ENCODE measurements at regions not wholly inside any gene's neighbourhood (a gene's known extent, or its start where the extent isn't known, plus 50 kb on each side); places are given as distances from the start of the nearest gene placed in this dataset.

DNA sequence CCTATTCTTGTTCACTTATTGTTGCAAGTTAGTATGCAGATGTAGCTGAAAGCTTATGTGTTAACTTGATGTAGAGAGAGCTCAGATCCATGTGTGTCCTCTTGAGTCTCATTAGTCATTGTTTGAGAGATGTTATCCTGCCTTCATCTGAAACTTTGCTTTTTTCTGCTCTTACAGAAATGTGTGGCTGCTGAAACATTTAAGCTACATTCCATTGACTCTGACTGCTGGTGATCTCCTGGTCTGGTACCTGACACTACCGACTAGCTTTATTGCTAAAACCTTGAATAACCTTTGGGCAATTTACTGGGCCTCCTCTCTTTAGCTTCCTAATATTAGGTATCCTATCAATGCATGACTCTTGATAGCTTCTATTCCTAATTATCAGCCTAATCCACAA lies 705.6 kb upstream of the FOXG1 start:
- H3K4me1 Mint-ChIP-seq (ENCODE audit: low read depth) = no peaks in the 10 kb centered on the region
- H3K36me3 Mint-ChIP-seq (ENCODE audit: low read depth) = no peaks in the 10 kb centered on the region
- no peak overlapping the region for H3K4me3 Mint-ChIP-seq
- H3K9me3 Mint-ChIP-seq = peaks cover 32% of the 10 kb centered on the region
- no peak overlapping the region for H3K27ac Mint-ChIP-seq
- no peaks in the 10 kb centered on the region for H3K27me3 Mint-ChIP-seq (ENCODE audit: low read depth)

DNA sequence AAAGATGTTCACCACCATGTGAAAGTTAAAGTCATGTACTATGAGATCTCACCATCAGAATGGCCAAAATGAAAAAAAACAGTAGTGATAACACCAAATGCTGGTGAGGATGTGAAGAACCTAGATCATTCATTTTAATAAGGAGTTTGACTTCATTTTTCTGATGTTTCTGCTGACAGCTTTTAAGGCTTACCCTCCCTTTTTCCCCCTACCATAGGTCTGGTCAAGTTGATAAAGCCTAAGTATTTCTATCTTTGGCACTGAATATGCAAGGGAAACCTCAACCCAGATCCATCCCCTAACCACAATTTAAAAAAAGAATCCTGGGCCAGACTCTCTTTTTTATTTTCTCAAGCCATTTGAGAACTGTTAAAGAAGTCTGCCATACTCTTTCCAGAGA lies 689.6 kb upstream of the FOXG1 start:
- no peaks in the 10 kb centered on the region for H3K27me3 Mint-ChIP-seq (ENCODE audit: low read depth)
- no peaks in the 10 kb centered on the region for H3K4me1 Mint-ChIP-seq (ENCODE audit: low read depth)
- peaks cover 3% of the 10 kb centered on the region for H3K36me3 Mint-ChIP-seq (ENCODE audit: low read depth)
- H3K27ac Mint-ChIP-seq = no peak overlapping the region
- H3K9me3 Mint-ChIP-seq = peaks cover 44% of the 10 kb centered on the region
- no peak overlapping the region for H3K4me3 Mint-ChIP-seq

DNA sequence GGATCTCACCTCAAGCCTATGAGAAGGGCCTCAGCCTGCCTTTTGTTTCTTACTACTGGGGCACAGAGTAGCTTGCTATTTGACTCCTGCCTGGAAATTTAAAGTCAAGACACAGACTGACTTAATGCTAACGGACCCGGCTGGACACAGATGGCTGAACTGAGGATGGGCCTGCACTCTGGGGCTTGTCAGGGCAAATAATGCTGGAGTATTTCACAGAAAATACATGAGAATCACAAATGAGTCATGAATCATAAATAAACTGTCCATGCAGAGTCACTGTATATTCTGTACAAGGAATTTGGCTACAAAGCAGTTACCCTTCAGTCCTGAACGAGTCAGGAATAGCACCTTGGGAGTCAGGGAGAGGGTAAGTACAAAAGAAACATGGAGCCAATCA lies 683.2 kb upstream of the FOXG1 start:
- Mint-ChIP-seq H3K27ac (no peak overlapping the region), H3K4me1 (ENCODE audit: low read depth) (no peaks in the 10 kb centered on the region), H3K9me3 (peaks cover 39% of the 10 kb centered on the region), H3K36me3 (ENCODE audit: low read depth) (no peaks in the 10 kb centered on the region), H3K27me3 (ENCODE audit: low read depth) (no peaks in the 10 kb centered on the region), H3K4me3 (no peak overlapping the region)

DNA sequence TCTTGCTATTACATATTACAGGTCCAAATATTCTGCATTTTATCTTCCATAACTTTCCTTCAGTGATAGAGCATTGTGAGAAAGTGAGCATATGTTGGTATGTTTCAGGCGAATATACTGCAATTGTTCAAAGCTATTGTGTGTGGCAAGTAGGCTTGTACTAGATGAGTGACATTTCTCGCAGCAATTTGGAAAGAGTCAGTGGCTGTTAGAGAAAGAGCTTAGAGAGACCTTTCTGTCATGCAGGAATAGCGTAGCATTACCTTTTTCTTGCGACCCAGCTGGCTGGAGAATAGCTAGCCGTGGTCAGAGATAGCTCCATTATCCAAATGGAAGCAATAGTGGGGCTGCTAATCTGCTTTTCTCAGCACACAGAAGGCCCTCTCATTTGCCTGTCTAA lies 678.5 kb upstream of the FOXG1 start:
- no peaks in the 10 kb centered on the region for H3K36me3 Mint-ChIP-seq (ENCODE audit: low read depth)
- no peaks in the 10 kb centered on the region for H3K27me3 Mint-ChIP-seq (ENCODE audit: low read depth)
- no peak overlapping the region for H3K27ac Mint-ChIP-seq
- H3K4me1 Mint-ChIP-seq (ENCODE audit: low read depth) = no peaks in the 10 kb centered on the region
- H3K4me3 Mint-ChIP-seq = no peak overlapping the region
- peaks cover 47% of the 10 kb centered on the region for H3K9me3 Mint-ChIP-seq

DNA sequence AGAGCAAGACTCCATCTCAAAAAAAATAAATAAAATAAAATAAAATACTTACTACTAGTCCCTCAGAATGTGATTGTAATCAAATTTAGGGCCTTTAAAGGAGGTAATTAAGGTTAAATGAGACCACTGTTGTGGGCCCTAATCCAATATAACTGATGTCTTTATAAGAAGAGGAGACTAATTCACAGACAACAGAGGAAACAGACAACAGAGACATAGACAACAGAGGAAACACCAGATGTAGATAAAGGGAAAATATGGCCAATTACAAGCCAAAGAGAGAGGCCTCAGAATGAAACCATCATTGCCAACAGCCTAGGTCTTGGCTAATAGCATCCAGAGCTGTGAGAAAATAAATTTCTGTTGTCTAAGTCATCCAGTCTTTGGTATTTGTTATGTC lies 669.0 kb upstream of the FOXG1 start:
- Mint-ChIP-seq H3K4me1 (ENCODE audit: low read depth) (no peaks in the 10 kb centered on the region), H3K27ac (no peak overlapping the region), H3K9me3 (peaks cover 24% of the 10 kb centered on the region), H3K36me3 (ENCODE audit: low read depth) (no peaks in the 10 kb centered on the region), H3K4me3 (no peak overlapping the region), H3K27me3 (ENCODE audit: low read depth) (no peaks in the 10 kb centered on the region)

DNA sequence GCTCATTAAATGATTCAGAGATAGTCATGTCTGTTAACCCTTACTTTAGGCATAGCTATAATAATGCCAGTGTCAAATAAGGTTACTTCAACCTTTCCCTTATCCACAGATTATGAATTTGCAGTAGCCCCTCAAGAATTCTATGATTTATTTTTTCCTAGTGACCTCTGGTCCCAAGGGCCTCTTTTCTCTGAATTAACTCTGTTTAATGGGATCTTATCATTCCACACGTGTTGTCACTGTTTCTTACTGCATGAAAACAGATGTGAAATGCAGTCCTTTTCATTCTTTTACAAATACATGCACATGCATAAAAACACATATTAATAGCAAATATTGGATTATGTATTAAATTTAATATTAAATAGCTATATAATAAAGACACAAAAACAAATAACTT lies 667.7 kb upstream of the FOXG1 start:
- peaks cover 28% of the 10 kb centered on the region for H3K9me3 Mint-ChIP-seq
- H3K4me1 Mint-ChIP-seq (ENCODE audit: low read depth) = no peaks in the 10 kb centered on the region
- H3K27me3 Mint-ChIP-seq (ENCODE audit: low read depth) = no peaks in the 10 kb centered on the region
- no peaks in the 10 kb centered on the region for H3K36me3 Mint-ChIP-seq (ENCODE audit: low read depth)
- no peak overlapping the region for H3K4me3 Mint-ChIP-seq
- H3K27ac Mint-ChIP-seq = no peak overlapping the region

DNA sequence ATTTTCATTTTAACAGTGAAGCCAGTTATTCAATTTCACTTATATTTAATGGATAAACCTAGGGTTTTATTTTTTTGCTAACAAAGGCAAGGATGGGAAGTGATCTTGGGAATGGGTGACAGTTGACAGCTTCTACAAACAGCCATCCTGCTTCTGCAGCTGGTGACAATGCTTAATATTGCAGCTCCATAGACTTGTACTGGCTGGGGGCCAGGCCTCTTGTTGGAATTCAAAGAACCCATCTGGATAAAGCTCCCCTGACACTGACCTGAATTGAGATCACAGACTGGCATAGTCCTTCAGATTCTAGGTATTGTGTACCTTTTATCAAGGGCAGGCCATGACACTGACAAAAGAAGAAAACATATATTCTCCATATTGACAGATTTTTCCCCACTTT lies 664.6 kb upstream of the FOXG1 start:
- Mint-ChIP-seq H3K9me3 (peaks cover 27% of the 10 kb centered on the region), H3K4me1 (ENCODE audit: low read depth) (no peaks in the 10 kb centered on the region), H3K27me3 (ENCODE audit: low read depth) (no peaks in the 10 kb centered on the region), H3K36me3 (ENCODE audit: low read depth) (no peaks in the 10 kb centered on the region), H3K4me3 (no peak overlapping the region), H3K27ac (no peak overlapping the region)

DNA sequence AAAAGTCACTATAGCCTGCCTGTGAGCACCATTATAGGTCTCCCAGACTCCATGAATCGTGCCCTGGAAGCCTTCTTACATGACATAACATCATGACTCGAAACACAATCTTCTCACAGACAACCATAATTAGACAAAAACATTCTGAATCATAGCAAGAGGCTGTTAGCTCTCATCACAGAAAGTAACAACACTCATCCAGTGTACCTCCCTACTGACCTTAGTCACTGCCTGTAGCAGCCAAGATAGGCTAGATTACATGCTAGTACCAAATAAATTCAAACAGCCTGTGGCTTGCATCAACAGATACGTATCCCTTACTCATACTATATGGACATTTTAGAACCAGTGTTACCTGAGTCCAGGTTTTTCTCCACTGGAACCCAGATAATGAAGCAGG lies 663.8 kb upstream of the FOXG1 start:
- Mint-ChIP-seq H3K27ac (no peak overlapping the region), H3K9me3 (peaks cover 25% of the 10 kb centered on the region), H3K4me3 (no peak overlapping the region), H3K36me3 (ENCODE audit: low read depth) (no peaks in the 10 kb centered on the region), H3K27me3 (ENCODE audit: low read depth) (no peaks in the 10 kb centered on the region), H3K4me1 (ENCODE audit: low read depth) (no peaks in the 10 kb centered on the region)

DNA sequence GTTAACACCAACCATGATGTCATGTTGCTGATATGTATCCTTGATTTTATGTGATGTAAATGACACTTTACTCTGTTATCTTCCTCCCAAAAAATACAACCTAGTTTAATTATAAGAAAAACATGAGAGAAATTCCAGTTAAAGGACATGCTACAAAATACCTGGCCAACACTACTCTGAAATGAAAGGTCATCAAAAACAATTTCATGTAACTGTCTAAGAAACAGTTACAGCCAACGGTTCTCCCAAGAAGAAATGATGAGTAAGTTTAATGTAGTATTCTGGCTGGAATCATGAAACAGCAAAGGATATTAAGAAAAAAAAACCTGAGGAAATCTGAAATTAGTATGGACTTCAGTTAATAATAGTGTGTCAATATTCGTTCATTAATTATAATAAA lies 653.3 kb upstream of the FOXG1 start:
- no peaks in the 10 kb centered on the region for H3K36me3 Mint-ChIP-seq (ENCODE audit: low read depth)
- no peak overlapping the region for H3K27ac Mint-ChIP-seq
- peaks cover 28% of the 10 kb centered on the region for H3K9me3 Mint-ChIP-seq
- H3K27me3 Mint-ChIP-seq (ENCODE audit: low read depth) = no peaks in the 10 kb centered on the region
- H3K4me1 Mint-ChIP-seq (ENCODE audit: low read depth) = no peaks in the 10 kb centered on the region
- no peak overlapping the region for H3K4me3 Mint-ChIP-seq

DNA sequence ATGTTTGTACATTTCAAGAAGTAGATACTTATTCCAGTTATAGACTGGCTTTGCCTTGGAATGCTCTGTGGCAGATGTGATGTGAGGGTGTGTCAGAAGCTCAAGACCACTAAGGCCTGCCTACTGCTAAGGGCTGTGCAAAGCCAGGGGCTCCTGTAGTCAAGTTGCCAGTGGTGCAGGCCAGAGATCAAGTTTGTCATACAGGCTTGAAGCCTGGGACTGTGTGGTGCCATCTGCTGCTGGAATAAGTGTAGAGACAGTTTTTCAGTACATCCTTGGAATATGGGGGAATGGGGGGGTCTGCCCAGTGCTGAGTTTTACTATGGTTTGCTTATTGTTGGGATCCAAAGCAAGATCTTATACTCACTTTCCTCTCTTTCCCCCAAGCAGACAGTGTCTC lies 649.9 kb upstream of the FOXG1 start:
- no peak overlapping the region for H3K27ac Mint-ChIP-seq
- H3K4me1 Mint-ChIP-seq (ENCODE audit: low read depth) = no peaks in the 10 kb centered on the region
- no peaks in the 10 kb centered on the region for H3K36me3 Mint-ChIP-seq (ENCODE audit: low read depth)
- H3K9me3 Mint-ChIP-seq = peaks cover 36% of the 10 kb centered on the region
- no peak overlapping the region for H3K4me3 Mint-ChIP-seq
- H3K27me3 Mint-ChIP-seq (ENCODE audit: low read depth) = no peaks in the 10 kb centered on the region

DNA sequence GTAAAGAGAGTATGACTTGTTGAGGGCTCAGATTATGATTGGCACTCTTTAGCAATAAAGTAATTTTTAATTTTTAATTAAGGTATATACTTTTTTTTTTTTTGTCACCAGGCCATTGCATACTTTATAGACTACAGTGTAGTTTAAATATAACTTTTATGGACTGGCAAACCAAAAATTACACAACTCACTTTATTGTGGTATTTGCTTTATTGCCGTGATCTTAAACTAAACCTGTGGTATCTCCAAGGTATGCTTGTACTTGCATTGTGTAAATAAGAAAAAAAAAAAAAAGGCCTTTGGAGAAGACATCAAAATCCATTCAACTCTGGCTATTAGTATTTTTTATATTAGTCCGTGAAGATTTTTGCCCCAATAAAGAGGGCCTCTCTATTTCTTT lies 646.7 kb upstream of the FOXG1 start:
- H3K27me3 Mint-ChIP-seq (ENCODE audit: low read depth) = no peaks in the 10 kb centered on the region
- no peak overlapping the region for H3K4me3 Mint-ChIP-seq
- H3K4me1 Mint-ChIP-seq (ENCODE audit: low read depth) = no peaks in the 10 kb centered on the region
- peaks cover 36% of the 10 kb centered on the region for H3K9me3 Mint-ChIP-seq
- no peak overlapping the region for H3K27ac Mint-ChIP-seq
- no peaks in the 10 kb centered on the region for H3K36me3 Mint-ChIP-seq (ENCODE audit: low read depth)

DNA sequence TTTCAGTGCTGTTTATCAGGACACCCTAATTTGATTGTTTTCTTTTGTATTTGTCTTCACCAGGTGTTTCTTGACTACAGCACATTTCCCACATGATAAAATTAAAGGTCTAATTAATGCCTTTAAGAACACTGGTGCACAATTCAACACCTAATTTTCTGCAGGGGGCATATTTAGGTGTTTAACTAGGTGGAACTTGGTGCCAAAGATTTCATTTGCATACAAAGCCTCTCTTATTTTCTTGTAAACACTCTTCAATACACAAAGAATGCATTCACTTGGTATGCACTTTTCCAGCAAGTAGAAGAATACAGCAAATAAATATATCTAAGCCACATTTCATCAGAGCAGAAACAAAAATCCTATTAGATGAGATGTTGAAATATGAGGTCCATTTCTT lies 646.2 kb upstream of the FOXG1 start:
- no peak overlapping the region for H3K27ac Mint-ChIP-seq
- peaks cover 34% of the 10 kb centered on the region for H3K9me3 Mint-ChIP-seq
- no peaks in the 10 kb centered on the region for H3K4me1 Mint-ChIP-seq (ENCODE audit: low read depth)
- no peaks in the 10 kb centered on the region for H3K27me3 Mint-ChIP-seq (ENCODE audit: low read depth)
- H3K4me3 Mint-ChIP-seq = no peak overlapping the region
- H3K36me3 Mint-ChIP-seq (ENCODE audit: low read depth) = no peaks in the 10 kb centered on the region

DNA sequence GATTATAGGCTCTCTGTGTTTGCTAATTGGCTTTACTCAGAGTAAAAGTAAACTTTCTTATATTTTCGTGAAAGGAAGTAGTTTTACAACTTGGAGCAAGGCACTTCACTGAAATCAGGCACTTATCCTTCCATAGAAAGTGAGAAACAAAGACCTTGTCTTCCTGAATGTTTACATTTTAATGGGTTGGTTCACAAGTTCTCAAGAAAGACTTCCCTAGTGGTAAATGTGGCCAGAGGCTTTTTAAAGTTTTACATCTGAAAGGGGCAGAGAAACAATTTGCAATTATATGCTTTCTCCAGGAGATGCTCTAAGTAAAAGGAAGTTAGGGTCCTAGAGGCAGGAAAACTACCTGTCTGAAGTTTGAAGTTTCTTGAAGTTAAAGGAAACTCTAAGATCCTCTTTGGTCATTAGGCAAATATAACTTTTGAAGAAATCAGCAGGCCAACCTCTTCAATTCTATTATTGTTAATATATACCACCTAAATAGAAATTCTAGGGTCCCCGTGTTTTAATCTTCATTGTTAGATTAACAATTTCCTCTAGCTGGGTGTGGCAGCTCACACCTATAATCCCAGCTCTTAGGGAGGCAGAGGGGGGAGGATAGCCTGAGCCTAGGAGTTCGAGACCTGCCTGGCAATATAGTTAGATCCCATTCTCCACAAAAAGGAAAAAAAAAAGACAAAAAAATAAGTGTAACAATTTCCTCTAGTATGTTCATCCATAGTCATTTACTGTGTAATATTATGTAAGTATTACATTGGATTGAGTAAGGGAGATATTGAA lies 644.9 kb upstream of the FOXG1 start:
- H3K4me3 Mint-ChIP-seq = no peak overlapping the region
- H3K9me3 Mint-ChIP-seq = peaks cover 36% of the 10 kb centered on the region
- no peak overlapping the region for H3K27ac Mint-ChIP-seq
- no peaks in the 10 kb centered on the region for H3K27me3 Mint-ChIP-seq (ENCODE audit: low read depth)
- H3K36me3 Mint-ChIP-seq (ENCODE audit: low read depth) = no peaks in the 10 kb centered on the region
- H3K4me1 Mint-ChIP-seq (ENCODE audit: low read depth) = no peaks in the 10 kb centered on the region

DNA sequence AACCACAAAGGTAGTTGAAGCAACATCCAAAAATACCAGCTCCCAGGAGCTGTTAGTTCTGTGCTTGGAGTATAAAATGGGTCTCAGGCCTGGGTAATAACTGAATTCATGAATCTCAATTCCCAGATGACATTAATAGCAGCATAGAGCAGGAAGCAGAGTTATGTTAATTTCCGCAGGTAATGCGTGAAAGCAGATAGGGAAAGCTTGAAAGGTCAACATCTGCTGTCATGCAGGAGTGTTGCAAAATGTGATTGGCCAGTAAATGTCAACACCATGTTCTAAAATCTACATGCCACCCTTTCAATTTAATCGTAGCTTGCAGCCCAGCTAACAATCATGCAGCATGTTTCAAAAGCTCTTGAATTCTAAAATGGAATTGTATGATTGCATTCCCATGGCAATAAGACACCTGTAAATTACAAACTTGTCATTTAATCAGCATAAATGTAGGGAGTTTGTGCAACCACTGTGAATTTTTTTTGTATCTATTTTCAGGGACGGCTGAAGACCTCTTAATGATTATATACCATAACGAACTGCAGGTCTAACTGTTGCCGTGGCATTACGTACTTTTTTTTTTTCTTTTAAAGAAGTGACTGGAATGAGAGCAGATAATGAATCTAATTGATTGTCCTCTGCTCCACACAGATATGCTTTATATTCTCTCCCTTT lies 635.8 kb upstream of the FOXG1 start:
- Mint-ChIP-seq H3K27ac (no peak overlapping the region), H3K36me3 (ENCODE audit: low read depth) (no peaks in the 10 kb centered on the region), H3K4me3 (no peak overlapping the region), H3K27me3 (ENCODE audit: low read depth) (no peaks in the 10 kb centered on the region), H3K9me3 (peaks cover 40% of the 10 kb centered on the region), H3K4me1 (ENCODE audit: low read depth) (no peaks in the 10 kb centered on the region)

DNA sequence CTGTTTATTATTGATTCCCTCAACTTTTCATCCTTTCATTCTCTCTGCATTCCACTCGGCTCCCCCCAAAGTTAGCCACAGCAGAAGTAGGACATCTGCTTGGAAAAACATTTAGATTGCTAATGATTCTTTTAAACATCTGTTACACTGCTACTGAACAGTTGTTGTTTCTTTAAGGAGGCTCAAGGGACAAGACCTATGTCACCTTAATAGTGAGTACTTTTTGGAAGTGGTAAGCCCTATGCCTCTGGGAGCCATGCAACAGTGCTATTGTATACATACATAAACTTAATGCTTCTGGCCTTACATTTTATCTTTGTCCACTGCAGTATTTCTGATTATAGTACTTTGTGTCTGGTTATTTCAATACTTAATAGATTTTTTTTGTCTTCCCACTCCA lies 628.2 kb upstream of the FOXG1 start:
- no peaks in the 10 kb centered on the region for H3K36me3 Mint-ChIP-seq (ENCODE audit: low read depth)
- no peaks in the 10 kb centered on the region for H3K27me3 Mint-ChIP-seq (ENCODE audit: low read depth)
- no peak overlapping the region for H3K27ac Mint-ChIP-seq
- no peaks in the 10 kb centered on the region for H3K4me1 Mint-ChIP-seq (ENCODE audit: low read depth)
- no peak overlapping the region for H3K4me3 Mint-ChIP-seq
- peaks cover 39% of the 10 kb centered on the region for H3K9me3 Mint-ChIP-seq

Data from T-helper 1 cell treated with Interleukin-12 subunit alpha and Interleukin-12 subunit beta and Interleukin-4 antibody, amounts not matched to agents 30 μg/mL and 1 μg/mL, for 36 hours (primary cell).